DND-41 (cell line): ENCODE measurements at regions not wholly inside any gene's neighbourhood (a gene's known extent, or its start where the extent isn't known, plus 50 kb on each side); places are given as distances from the start of the nearest gene placed in this dataset.
"Not testable (repeated sequence)": the region's sequence is repeated elsewhere in the genome, so short reads cannot be mapped to it uniquely, and the experiment has no call there.

ENCODE experiments used
- ATAC-seq: fragments of 200-7000 bp; cut with Tn5 transposase; 3 replicates; pipeline ENCODE4 v1.9.1; 2021; ENCODE audit warnings: low read depth; ENCODE audit not compliant: insufficient read depth
- DNase-seq: peaks from one replicate; pipeline ENCODE4 v3.0.0-alpha.2; 2020
- H2AFZ ChIP-seq: 2 replicates; pipeline ENCODE4 v1.6.0; 2012; ENCODE audit warnings: low read depth, low read length
- H3K27ac ChIP-seq: 2 replicates; pipeline ENCODE4 v1.5.1; 2012; ENCODE audit warnings: low read length, inconsistent platforms
- H3K27me3 ChIP-seq: fragments of 200-600 bp; sonication (generic); 2 replicates; pipeline ENCODE4 v1.6.0; 2012; ENCODE audit warnings: low read length, mild to moderate bottlenecking, inconsistent platforms; ENCODE audit not compliant: insufficient read depth, poor library complexity
- H3K36me3 ChIP-seq: 2 replicates; pipeline ENCODE4 v1.5.1; 2012; ENCODE audit warnings: low read length, inconsistent platforms; ENCODE audit not compliant: insufficient read depth
- H3K4me1 ChIP-seq: 2 replicates; pipeline ENCODE4 v1.5.1; 2012; ENCODE audit warnings: mild to moderate bottlenecking, low read length; ENCODE audit not compliant: insufficient read depth
- H3K4me2 ChIP-seq: 2 replicates; pipeline ENCODE4 v1.6.0; 2012; ENCODE audit warnings: mild to moderate bottlenecking, moderate library complexity, low read length, inconsistent platforms; ENCODE audit not compliant: insufficient read depth
- H3K4me3 ChIP-seq, 2 experiments: fragments of 200-600 bp in 1 of 2; shearing (Covaris generic) in 1 of 2; 2 replicates each; pipeline ENCODE4 v1.5.1; 2012 to 2016; ENCODE audit warnings: inconsistent platforms in 2 of 2, low read length in 2 of 2, mild to moderate bottlenecking in 2 of 2, low read depth in 1 of 2, moderate library complexity in 1 of 2
- H3K79me2 ChIP-seq: 2 replicates; pipeline ENCODE4 v1.6.0; 2012; ENCODE audit warnings: low read length, inconsistent platforms; ENCODE audit not compliant: insufficient read depth
- H3K9ac ChIP-seq: 2 replicates; pipeline ENCODE4 v1.6.0; 2012; ENCODE audit warnings: low read depth, mild to moderate bottlenecking, inconsistent platforms, low read length, moderate library complexity
- H3K9me3 ChIP-seq: 2 replicates; pipeline ENCODE4 v1.5.1; 2012; ENCODE audit warnings: low read length, moderate library complexity, mild to moderate bottlenecking, inconsistent platforms; ENCODE audit not compliant: insufficient read depth, severe bottlenecking
- H4K20me1 ChIP-seq: 2 replicates; pipeline ENCODE4 v1.6.0; 2012; ENCODE audit warnings: low read length; ENCODE audit not compliant: insufficient read depth
- EZH2 ChIP-seq: IDR thresholded peaks from 3 replicates; pipeline ENCODE4 v1.6.1; 2012; ENCODE audit warnings: borderline replicate concordance, low read depth, mild to moderate bottlenecking, moderate library complexity, low read length, inconsistent platforms; ENCODE audit not compliant: severe bottlenecking
- TF ChIP-seq, protein P1 (sequence below): IDR thresholded peaks from 2 replicates; pipeline ENCODE4 v1.5.1; 2012; ENCODE audit warnings: borderline replicate concordance, low read length, moderate library complexity, mild to moderate bottlenecking; ENCODE audit not compliant: poor library complexity, severe bottlenecking; ENCODE audit errors: extremely low read depth

DNA sequence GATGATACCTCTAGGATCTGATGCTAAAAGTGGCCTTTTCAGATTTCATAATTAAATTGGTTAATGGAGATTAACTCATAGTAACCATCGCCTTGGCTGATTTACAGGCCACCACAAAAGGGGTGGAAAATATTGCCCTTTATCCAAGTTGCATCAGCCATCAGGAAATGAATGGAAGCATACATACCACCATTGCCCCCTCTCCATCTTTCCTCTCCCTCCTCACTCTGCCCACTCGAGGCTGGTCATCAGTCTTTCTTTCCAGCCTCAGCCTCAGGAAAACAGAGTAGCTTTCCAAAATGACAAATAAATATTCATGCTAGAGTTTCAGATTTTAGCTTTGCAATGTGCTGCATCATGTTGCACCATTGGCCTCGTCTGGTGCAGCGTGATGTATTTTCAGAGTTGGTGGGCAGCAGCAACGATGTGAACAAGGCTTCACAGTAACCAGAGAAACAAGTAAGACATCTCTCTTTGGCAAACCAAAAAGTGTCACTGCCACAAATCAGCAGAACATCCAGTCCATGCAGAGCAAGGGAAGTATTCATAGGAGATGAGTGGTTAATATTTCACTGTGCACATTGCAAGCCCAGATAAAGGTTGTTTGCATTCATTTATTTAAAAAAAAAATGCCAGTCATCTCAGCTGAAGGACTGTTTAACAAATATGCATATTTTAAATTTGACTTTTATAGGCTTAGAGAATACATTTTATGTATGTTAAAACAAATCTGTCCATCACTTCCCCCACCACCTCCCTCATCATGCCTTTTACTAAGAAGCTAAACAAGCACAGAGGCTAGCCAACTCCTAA lies 136.7 kb upstream of the FAT3 start:
- no peak for TF ChIP-seq EZH2
- TF ChIP-seq, protein P1, sequence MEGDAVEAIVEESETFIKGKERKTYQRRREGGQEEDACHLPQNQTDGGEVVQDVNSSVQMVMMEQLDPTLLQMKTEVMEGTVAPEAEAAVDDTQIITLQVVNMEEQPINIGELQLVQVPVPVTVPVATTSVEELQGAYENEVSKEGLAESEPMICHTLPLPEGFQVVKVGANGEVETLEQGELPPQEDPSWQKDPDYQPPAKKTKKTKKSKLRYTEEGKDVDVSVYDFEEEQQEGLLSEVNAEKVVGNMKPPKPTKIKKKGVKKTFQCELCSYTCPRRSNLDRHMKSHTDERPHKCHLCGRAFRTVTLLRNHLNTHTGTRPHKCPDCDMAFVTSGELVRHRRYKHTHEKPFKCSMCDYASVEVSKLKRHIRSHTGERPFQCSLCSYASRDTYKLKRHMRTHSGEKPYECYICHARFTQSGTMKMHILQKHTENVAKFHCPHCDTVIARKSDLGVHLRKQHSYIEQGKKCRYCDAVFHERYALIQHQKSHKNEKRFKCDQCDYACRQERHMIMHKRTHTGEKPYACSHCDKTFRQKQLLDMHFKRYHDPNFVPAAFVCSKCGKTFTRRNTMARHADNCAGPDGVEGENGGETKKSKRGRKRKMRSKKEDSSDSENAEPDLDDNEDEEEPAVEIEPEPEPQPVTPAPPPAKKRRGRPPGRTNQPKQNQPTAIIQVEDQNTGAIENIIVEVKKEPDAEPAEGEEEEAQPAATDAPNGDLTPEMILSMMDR: no peak
- Histone ChIP-seq H3K9me3 (no peaks in the 10 kb centered on the region), H3K4me1 (no peaks in the 10 kb centered on the region), H4K20me1 (no peaks in the 10 kb centered on the region), H3K4me2 (no peak overlapping the region), H3K4me3 (no peak overlapping the region), H3K79me2 (no peaks in the 10 kb centered on the region), H2AFZ (no peak overlapping the region), H3K27me3 (no peaks in the 10 kb centered on the region), H3K27ac (no peak overlapping the region), H3K36me3 (no peaks in the 10 kb centered on the region), H3K9ac (no peak overlapping the region)
- no peak for DNase-seq
- ATAC-seq: no peak

DNA sequence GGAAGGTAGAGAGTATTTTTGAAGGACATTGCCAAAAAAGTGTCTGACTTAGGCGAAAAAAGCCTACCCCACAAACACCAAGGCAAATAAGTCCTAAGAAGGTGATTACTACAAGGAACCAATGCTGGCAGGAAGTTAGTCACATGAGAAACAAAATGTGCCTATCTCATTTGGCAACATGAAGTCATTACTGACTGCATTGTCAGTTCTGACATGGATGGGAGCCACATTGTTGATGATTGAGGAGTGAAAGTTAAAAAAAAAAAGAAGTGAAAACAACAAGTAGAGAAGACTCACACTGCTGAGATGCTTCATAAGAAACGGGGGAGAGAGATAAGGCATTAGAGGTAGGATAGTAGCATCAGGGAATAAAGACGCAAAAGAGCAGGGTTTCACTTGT lies 141.5 kb upstream of the FAT3 start:
- Histone ChIP-seq H2AFZ (no peak overlapping the region), H3K4me1 (no peaks in the 10 kb centered on the region)
- no peak for ATAC-seq

DNA sequence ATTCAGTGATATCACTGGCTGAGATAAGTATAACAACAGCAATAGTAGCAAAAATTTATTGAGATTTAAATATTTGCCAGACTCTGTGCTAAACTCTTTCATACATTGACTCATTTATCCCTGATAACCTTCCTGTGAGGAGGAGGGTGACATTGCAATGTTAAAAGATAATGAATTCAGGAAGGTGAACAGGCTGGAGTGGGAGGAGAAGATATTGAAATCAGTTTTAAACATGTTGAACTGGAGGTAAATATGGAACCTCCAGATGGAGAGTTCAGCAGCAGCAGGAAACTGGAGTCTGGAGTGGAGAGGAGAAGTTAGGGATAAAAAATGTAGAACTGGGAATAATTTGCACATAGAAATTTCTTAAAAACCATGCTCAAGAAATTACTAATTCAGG lies 142.0 kb upstream of the FAT3 start:
- ATAC-seq (no peak), DNase-seq (no peak)
- H3K27ac ChIP-seq: no peak overlapping the region
- no peak overlapping the region for H3K4me3 ChIP-seq
- H3K79me2 ChIP-seq: no peaks in the 10 kb centered on the region
- H2AFZ ChIP-seq: no peak overlapping the region
- no peaks in the 10 kb centered on the region for H4K20me1 ChIP-seq
- no peak overlapping the region for H3K9ac ChIP-seq
- no peaks in the 10 kb centered on the region for H3K36me3 ChIP-seq
- H3K9me3 ChIP-seq: no peaks in the 10 kb centered on the region
- TF ChIP-seq, protein P1: no peak
- no peak for TF ChIP-seq EZH2
- no peak overlapping the region for H3K4me2 ChIP-seq
- H3K4me1 ChIP-seq: no peaks in the 10 kb centered on the region
- no peaks in the 10 kb centered on the region for H3K27me3 ChIP-seq

More for the DNA sequence above, 141.5 kb upstream of the FAT3 start:
- H3K9me3 ChIP-seq: no peaks in the 10 kb centered on the region
- H3K36me3 ChIP-seq: no peaks in the 10 kb centered on the region
- H3K79me2 ChIP-seq: no peaks in the 10 kb centered on the region
- H3K4me2 ChIP-seq: no peak overlapping the region
- no peaks in the 10 kb centered on the region for H3K27me3 ChIP-seq
- no peak for TF ChIP-seq EZH2
- TF ChIP-seq, protein P1: no peak
- no peak for DNase-seq
- H3K9ac ChIP-seq: no peak overlapping the region
- no peak overlapping the region for H3K27ac ChIP-seq
- H4K20me1 ChIP-seq: no peaks in the 10 kb centered on the region
- H3K4me3 ChIP-seq: no peak overlapping the region

DNA sequence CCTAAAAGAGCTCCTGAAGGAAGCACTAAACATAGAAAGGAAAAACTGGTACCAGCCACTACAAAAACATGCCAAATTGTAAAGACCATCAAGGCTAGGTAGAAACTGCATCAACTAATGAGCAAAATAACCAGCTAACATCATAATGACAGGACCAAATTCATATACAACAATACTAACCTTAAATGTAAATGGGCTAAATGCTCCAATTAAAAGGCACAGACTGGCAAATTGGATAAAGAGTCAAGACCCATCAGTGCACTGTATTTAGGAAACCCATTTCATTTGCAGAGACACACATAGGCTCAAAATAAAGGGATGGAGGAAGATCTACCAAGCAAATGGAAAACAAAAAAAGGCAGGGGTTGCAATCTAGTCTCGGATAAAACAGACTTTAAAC lies 150.1 kb upstream of the FAT3 start:
- H2AFZ ChIP-seq, H3K9ac ChIP-seq, H3K36me3 ChIP-seq, H3K79me2 ChIP-seq, H3K4me1 ChIP-seq, H3K27ac ChIP-seq, H3K9me3 ChIP-seq, DNase-seq, ATAC-seq, H3K4me3 ChIP-seq, H3K4me2 ChIP-seq, H4K20me1 ChIP-seq, H3K27me3 ChIP-seq: not testable (repeated sequence)
